DND-41 (cell line): ENCODE measurements at regions not wholly inside any gene's neighbourhood (a gene's known extent, or its start where the extent isn't known, plus 50 kb on each side); places are given as distances from the start of the nearest gene placed in this dataset.

ENCODE experiments used
- ATAC-seq: fragments of 200-7000 bp; cut with Tn5 transposase; 3 replicates; pipeline ENCODE4 v1.9.1; 2021; ENCODE audit warnings: low read depth; ENCODE audit not compliant: insufficient read depth
- DNase-seq: peaks from one replicate; pipeline ENCODE4 v3.0.0-alpha.2; 2020
- H2AFZ ChIP-seq: 2 replicates; pipeline ENCODE4 v1.6.0; 2012; ENCODE audit warnings: low read depth, low read length
- H3K27ac ChIP-seq: 2 replicates; pipeline ENCODE4 v1.5.1; 2012; ENCODE audit warnings: low read length, inconsistent platforms
- H3K27me3 ChIP-seq: fragments of 200-600 bp; sonication (generic); 2 replicates; pipeline ENCODE4 v1.6.0; 2012; ENCODE audit warnings: low read length, mild to moderate bottlenecking, inconsistent platforms; ENCODE audit not compliant: insufficient read depth, poor library complexity
- H3K36me3 ChIP-seq: 2 replicates; pipeline ENCODE4 v1.5.1; 2012; ENCODE audit warnings: low read length, inconsistent platforms; ENCODE audit not compliant: insufficient read depth
- H3K4me1 ChIP-seq: 2 replicates; pipeline ENCODE4 v1.5.1; 2012; ENCODE audit warnings: mild to moderate bottlenecking, low read length; ENCODE audit not compliant: insufficient read depth
- H3K4me2 ChIP-seq: 2 replicates; pipeline ENCODE4 v1.6.0; 2012; ENCODE audit warnings: mild to moderate bottlenecking, moderate library complexity, low read length, inconsistent platforms; ENCODE audit not compliant: insufficient read depth
- H3K4me3 ChIP-seq, 2 experiments: fragments of 200-600 bp in 1 of 2; shearing (Covaris generic) in 1 of 2; 2 replicates each; pipeline ENCODE4 v1.5.1; 2012 to 2016; ENCODE audit warnings: inconsistent platforms in 2 of 2, low read length in 2 of 2, mild to moderate bottlenecking in 2 of 2, low read depth in 1 of 2, moderate library complexity in 1 of 2
- H3K79me2 ChIP-seq: 2 replicates; pipeline ENCODE4 v1.6.0; 2012; ENCODE audit warnings: low read length, inconsistent platforms; ENCODE audit not compliant: insufficient read depth
- H3K9ac ChIP-seq: 2 replicates; pipeline ENCODE4 v1.6.0; 2012; ENCODE audit warnings: low read depth, mild to moderate bottlenecking, inconsistent platforms, low read length, moderate library complexity
- H3K9me3 ChIP-seq: 2 replicates; pipeline ENCODE4 v1.5.1; 2012; ENCODE audit warnings: low read length, moderate library complexity, mild to moderate bottlenecking, inconsistent platforms; ENCODE audit not compliant: insufficient read depth, severe bottlenecking
- H4K20me1 ChIP-seq: 2 replicates; pipeline ENCODE4 v1.6.0; 2012; ENCODE audit warnings: low read length; ENCODE audit not compliant: insufficient read depth
- CTCF ChIP-seq: IDR thresholded peaks from 2 replicates; pipeline ENCODE4 v1.5.1; 2012; ENCODE audit warnings: borderline replicate concordance, low read length, moderate library complexity, mild to moderate bottlenecking; ENCODE audit not compliant: poor library complexity, severe bottlenecking; ENCODE audit errors: extremely low read depth
- EZH2 ChIP-seq: IDR thresholded peaks from 3 replicates; pipeline ENCODE4 v1.6.1; 2012; ENCODE audit warnings: borderline replicate concordance, low read depth, mild to moderate bottlenecking, moderate library complexity, low read length, inconsistent platforms; ENCODE audit not compliant: severe bottlenecking

GRCh38 chr3:148600902-148601765 is 96.6 kb upstream of the AGTR1 start:
- no peaks in the 10 kb centered on the region for H3K4me1 ChIP-seq
- no peak for DNase-seq
- no peaks in the 10 kb centered on the region for H3K79me2 ChIP-seq
- no peaks in the 10 kb centered on the region for H3K9me3 ChIP-seq
- no peak overlapping the region for H2AFZ ChIP-seq
- H4K20me1 ChIP-seq: no peaks in the 10 kb centered on the region
- H3K27ac ChIP-seq: no peak overlapping the region
- no peak overlapping the region for H3K4me2 ChIP-seq
- TF ChIP-seq CTCF (no peak), EZH2 (no peak)
- ATAC-seq: no peak
- H3K27me3 ChIP-seq: no peaks in the 10 kb centered on the region
- no peaks in the 10 kb centered on the region for H3K36me3 ChIP-seq
- no peak overlapping the region for H3K4me3 ChIP-seq
- no peak overlapping the region for H3K9ac ChIP-seq

GRCh38 chr3:148601766-148602685 is 95.7 kb upstream of the AGTR1 start:
- no peaks in the 10 kb centered on the region for H3K79me2 ChIP-seq
- ATAC-seq (no peak), DNase-seq (no peak)
- H3K4me2 ChIP-seq: no peak overlapping the region
- H3K4me1 ChIP-seq: no peaks in the 10 kb centered on the region
- H3K9ac ChIP-seq: no peak overlapping the region
- H3K36me3 ChIP-seq: no peaks in the 10 kb centered on the region
- H2AFZ ChIP-seq: no peak overlapping the region
- H4K20me1 ChIP-seq: no peaks in the 10 kb centered on the region
- H3K27me3 ChIP-seq: no peaks in the 10 kb centered on the region
- TF ChIP-seq EZH2 (no peak), CTCF (no peak)
- H3K4me3 ChIP-seq: no peak overlapping the region
- no peak overlapping the region for H3K27ac ChIP-seq
- H3K9me3 ChIP-seq: no peaks in the 10 kb centered on the region

GRCh38 chr3:148604270-148605085 is 93.2 kb upstream of the AGTR1 start:
- TF ChIP-seq EZH2: no peak
- TF ChIP-seq CTCF: no peak
- no peaks in the 10 kb centered on the region for H3K27me3 ChIP-seq
- H3K4me1 ChIP-seq: no peaks in the 10 kb centered on the region
- no peaks in the 10 kb centered on the region for H4K20me1 ChIP-seq
- H3K27ac ChIP-seq: no peak overlapping the region
- H3K79me2 ChIP-seq: no peaks in the 10 kb centered on the region
- H2AFZ ChIP-seq: no peak overlapping the region
- no peaks in the 10 kb centered on the region for H3K36me3 ChIP-seq
- H3K4me3 ChIP-seq: no peak overlapping the region
- H3K4me2 ChIP-seq: no peak overlapping the region
- ATAC-seq (no peak), DNase-seq (no peak)
- H3K9me3 ChIP-seq: no peaks in the 10 kb centered on the region
- no peak overlapping the region for H3K9ac ChIP-seq
